Type B pancreatic cell (in vitro differentiated cells): ENCODE measurements at regions not wholly inside any gene's neighbourhood (a gene's known extent, or its start where the extent isn't known, plus 50 kb on each side); places are given as distances from the start of the nearest gene placed in this dataset.

Source experiments
- DNase-seq: peaks from one replicate; pipeline ENCODE4 v3.0.0; 2021; ENCODE audit warnings: mixed read lengths; ENCODE audit not compliant: unreplicated experiment; ENCODE audit errors: extremely low spot score
- H3K27ac Mint-ChIP-seq: 2 replicates; pipeline ENCODE4 v1.8.0; 2021; ENCODE audit warnings: mild to moderate bottlenecking, mixed read lengths
- H3K27me3 Mint-ChIP-seq: 2 replicates; pipeline ENCODE4 v1.8.0; 2021; ENCODE audit warnings: mixed read lengths
- H3K36me3 Mint-ChIP-seq: 2 replicates; pipeline ENCODE4 v1.8.0; 2021; ENCODE audit warnings: mixed read lengths
- H3K4me1 Mint-ChIP-seq: one replicate; pipeline ENCODE4 v1.8.0; 2021; ENCODE audit warnings: mixed read lengths; ENCODE audit not compliant: unreplicated experiment
- H3K4me3 Mint-ChIP-seq: 2 replicates; pipeline ENCODE4 v1.8.0; 2021; ENCODE audit warnings: mild to moderate bottlenecking, mixed read lengths
- H3K9me3 Mint-ChIP-seq: 2 replicates; pipeline ENCODE4 v1.8.0; 2021; ENCODE audit warnings: mixed read lengths
- TF ChIP-seq, protein P1 (sequence below): fragments of 200-600 bp; sonication (generic); conservative IDR thresholded peaks from 2 replicates; pipeline ENCODE4 v1.5.0; 2021; ENCODE audit warnings: antibody characterized with exemption, mild to moderate bottlenecking

DNA sequence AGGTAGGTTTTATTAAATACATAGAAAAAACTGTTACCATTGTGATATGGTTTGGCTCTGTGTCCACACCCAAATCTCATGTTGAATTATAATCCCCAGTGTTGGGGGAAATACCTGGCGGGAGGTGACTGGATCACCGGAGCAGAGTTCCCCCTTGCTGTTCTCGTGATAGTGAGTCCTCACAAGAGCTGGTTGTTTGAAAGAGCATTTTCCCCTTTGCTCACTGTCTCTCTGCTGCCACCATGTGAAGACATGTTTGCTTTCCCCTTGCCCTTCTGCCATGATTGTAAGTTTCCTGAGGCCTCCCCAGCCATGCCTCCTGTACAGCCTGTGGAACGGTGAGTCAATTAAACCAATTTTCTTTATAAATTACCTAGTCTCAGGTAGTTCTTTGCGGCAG lies 352.7 kb upstream of the SLC39A10 start:
- H3K4me3 Mint-ChIP-seq, result no peak overlapping the region
- H3K9me3 Mint-ChIP-seq, result no peaks in the 10 kb centered on the region
- TF ChIP-seq, protein P1, sequence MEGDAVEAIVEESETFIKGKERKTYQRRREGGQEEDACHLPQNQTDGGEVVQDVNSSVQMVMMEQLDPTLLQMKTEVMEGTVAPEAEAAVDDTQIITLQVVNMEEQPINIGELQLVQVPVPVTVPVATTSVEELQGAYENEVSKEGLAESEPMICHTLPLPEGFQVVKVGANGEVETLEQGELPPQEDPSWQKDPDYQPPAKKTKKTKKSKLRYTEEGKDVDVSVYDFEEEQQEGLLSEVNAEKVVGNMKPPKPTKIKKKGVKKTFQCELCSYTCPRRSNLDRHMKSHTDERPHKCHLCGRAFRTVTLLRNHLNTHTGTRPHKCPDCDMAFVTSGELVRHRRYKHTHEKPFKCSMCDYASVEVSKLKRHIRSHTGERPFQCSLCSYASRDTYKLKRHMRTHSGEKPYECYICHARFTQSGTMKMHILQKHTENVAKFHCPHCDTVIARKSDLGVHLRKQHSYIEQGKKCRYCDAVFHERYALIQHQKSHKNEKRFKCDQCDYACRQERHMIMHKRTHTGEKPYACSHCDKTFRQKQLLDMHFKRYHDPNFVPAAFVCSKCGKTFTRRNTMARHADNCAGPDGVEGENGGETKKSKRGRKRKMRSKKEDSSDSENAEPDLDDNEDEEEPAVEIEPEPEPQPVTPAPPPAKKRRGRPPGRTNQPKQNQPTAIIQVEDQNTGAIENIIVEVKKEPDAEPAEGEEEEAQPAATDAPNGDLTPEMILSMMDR, result peak; percentile 36
- peaks cover 7% of the 10 kb centered on the region for H3K27me3 Mint-ChIP-seq
- no peaks in the 10 kb centered on the region for H3K36me3 Mint-ChIP-seq
- DNase-seq, result no peak
- no peak overlapping the region for H3K27ac Mint-ChIP-seq
- H3K4me1 Mint-ChIP-seq, result peaks cover 5% of the 10 kb centered on the region

DNA sequence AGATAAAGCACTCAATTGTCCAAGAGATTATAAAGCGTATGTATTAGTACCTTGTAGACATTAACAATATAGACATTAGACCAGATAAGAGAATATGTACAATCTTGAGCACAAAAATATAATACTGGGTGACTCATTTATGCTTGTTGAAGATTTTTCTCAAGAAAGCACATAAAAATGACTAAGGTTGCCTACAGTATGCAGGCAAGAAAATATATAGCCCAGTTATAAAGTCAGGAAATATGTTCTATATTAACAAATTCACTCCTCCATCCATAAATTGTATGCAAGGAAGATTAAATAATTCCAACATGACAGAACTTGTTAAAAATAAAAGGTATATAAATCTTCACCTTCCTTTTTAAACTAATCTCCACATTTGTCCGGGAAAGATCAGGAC lies 356.4 kb upstream of the SLC39A10 start:
- H3K27me3 Mint-ChIP-seq, result peaks cover 12% of the 10 kb centered on the region
- H3K36me3 Mint-ChIP-seq, result no peaks in the 10 kb centered on the region
- peaks cover 5% of the 10 kb centered on the region for H3K4me1 Mint-ChIP-seq
- no peak overlapping the region for H3K4me3 Mint-ChIP-seq
- TF ChIP-seq, protein P1, result no peak
- H3K9me3 Mint-ChIP-seq, result no peaks in the 10 kb centered on the region
- H3K27ac Mint-ChIP-seq, result no peak overlapping the region
- no peak for DNase-seq

DNA sequence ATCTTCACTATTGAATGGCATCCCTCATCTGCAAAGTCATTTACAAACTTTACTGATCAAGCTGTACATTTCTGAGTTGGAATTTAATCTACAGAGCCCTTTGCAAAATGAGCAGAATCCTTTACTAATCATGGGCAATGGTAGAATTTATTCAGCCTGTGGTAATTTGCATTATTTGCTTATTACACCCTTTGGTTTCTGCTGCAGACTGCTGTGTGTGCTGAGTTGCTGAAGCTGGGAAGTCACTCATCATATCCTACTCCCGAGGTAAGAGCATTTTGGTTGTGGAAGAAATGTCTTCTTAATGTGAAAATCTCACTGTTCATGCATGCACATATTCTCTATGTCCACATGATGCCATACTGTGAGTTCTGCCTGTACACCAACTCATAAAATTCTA lies 357.4 kb upstream of the SLC39A10 start:
- H3K36me3 Mint-ChIP-seq, result no peaks in the 10 kb centered on the region
- TF ChIP-seq, protein P1, result no peak
- peaks cover 12% of the 10 kb centered on the region for H3K27me3 Mint-ChIP-seq
- no peaks in the 10 kb centered on the region for H3K9me3 Mint-ChIP-seq
- DNase-seq, result no peak
- H3K4me1 Mint-ChIP-seq, result peaks cover 5% of the 10 kb centered on the region
- no peak overlapping the region for H3K4me3 Mint-ChIP-seq
- H3K27ac Mint-ChIP-seq, result no peak overlapping the region

DNA sequence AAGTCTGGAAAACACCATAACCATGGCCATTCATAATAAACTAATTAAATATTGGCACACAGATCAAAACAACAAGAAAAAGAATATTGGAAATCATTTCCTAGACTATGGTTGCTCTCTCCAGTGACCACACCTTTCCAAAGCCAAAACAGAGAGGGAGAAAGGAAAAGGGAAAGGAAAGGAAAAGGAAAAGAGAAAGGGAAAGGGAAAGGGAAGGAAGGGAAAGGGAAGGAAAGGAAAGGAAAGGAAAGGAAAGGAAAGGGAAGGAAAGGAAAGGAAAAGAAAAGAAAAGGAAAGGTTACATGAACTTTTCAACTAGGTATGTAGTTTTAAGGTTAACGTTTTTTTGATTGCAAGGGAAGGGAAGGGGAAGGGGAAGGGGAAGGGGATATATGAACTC lies 360.5 kb upstream of the SLC39A10 start:
- Mint-ChIP-seq H3K36me3 (no peaks in the 10 kb centered on the region), H3K27ac (no peak overlapping the region), H3K27me3 (peaks cover 12% of the 10 kb centered on the region), H3K4me1 (no peaks in the 10 kb centered on the region), H3K9me3 (no peaks in the 10 kb centered on the region), H3K4me3 (no peak overlapping the region)
- TF ChIP-seq, protein P1, result no peak
- no peak for DNase-seq

DNA sequence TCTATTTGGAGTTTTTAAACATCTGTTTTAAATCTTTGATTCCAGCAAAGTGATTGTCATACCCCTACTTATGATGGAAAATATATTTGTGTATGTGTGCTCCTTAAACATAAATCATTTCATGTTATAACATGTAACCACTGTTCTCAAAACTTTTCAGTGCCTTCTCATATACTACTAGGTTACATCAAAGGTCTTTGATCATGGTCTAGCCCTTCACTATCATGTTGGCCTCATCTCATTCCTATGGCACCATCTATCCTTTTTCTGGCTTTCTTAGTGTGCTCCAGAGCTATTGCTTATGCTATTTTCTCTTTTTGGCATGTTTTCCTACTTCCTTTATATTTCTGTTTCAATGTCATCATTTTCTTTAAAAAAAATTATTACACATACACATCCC lies 367.9 kb upstream of the SLC39A10 start:
- Mint-ChIP-seq H3K4me3 (no peak overlapping the region), H3K9me3 (no peaks in the 10 kb centered on the region), H3K4me1 (no peaks in the 10 kb centered on the region), H3K27me3 (no peaks in the 10 kb centered on the region), H3K36me3 (no peaks in the 10 kb centered on the region), H3K27ac (no peak overlapping the region)
- no peak for DNase-seq
- TF ChIP-seq, protein P1, result no peak

DNA sequence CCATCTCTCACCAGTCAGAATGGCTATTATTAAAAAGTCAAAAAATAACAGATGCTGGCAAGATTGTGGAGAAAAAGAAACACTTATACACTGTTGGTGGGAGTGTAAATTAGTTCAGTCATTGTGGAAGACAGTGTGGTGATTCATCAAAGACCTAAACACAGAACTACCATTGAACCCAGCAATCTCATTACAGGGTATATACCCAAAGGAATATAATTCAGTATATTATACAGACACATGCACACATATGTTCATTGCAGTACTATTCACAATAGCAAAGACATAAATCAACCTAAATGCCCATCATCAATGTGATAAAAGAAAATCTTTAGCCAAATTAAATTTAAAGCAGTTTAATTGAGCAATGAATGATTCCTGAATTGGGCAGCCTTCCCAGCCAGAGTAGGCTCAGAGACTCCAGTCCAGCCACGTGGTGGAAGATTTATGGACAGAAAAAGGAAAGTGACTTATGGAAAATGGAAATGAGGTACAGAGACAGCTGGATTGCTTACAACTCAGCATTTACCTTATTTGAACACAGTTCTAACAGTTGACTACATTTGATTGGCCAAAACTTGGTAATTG lies 377.1 kb upstream of the SLC39A10 start:
- no peak for DNase-seq
- H3K9me3 Mint-ChIP-seq, result no peaks in the 10 kb centered on the region
- TF ChIP-seq, protein P1, result no peak
- no peak overlapping the region for H3K4me3 Mint-ChIP-seq
- H3K36me3 Mint-ChIP-seq, result no peaks in the 10 kb centered on the region
- H3K27ac Mint-ChIP-seq, result no peak overlapping the region
- H3K27me3 Mint-ChIP-seq, result no peaks in the 10 kb centered on the region
- H3K4me1 Mint-ChIP-seq, result peaks cover 8% of the 10 kb centered on the region
